A673 (cell line): ENCODE measurements at regions not wholly inside any gene's neighbourhood (a gene's known extent, or its start where the extent isn't known, plus 50 kb on each side); places are given as distances from the start of the nearest gene placed in this dataset.

Experiments
- BruUV-seq: library from RNA; stranded (reverse); fragments of 400-500 nt; replicated peaks from 2 replicates; lab custom pipeline; 2021; lab: Mats Ljungman, UMichigan
- CTCF ChIA-PET: fragments of 300-600 bp; sonication (Branson Sonifier 250); formaldehyde crosslinking; loops from one replicate; lab custom pipeline; 2022; ENCODE audit warnings: antibody characterized with exemption; lab: Charles Lee
- POLR2A ChIA-PET: fragments of 300-600 bp; sonication (Branson Sonifier 250); formaldehyde crosslinking; loops from one replicate; lab custom pipeline; 2022; ENCODE audit warnings: antibody characterized with exemption; ENCODE audit not compliant: low non-redundant PET; lab: Charles Lee
- DNase-seq: peaks from one replicate; pipeline ENCODE4 v3.0.0-alpha.2; 2015; ENCODE audit warnings: low spot score
- H3K27ac ChIP-seq: fragments of 200-600 bp; sonication (generic); 2 replicates; pipeline ENCODE4 v1.5.1; 2016; ENCODE audit warnings: mixed run types, low read depth, mild to moderate bottlenecking, mixed read lengths, antibody characterized with exemption, low read length; ENCODE audit not compliant: poor library complexity, severe bottlenecking
- H3K27me3 ChIP-seq: fragments of 200-600 bp; sonication (generic); replicated peaks from 2 replicates; pipeline ENCODE4 v1.6.1; 2017; ENCODE audit warnings: mixed run types, low read depth, mild to moderate bottlenecking, mixed read lengths, antibody characterized with exemption, low read length; ENCODE audit not compliant: insufficient read depth, poor library complexity
- H3K36me3 ChIP-seq: fragments of 200-600 bp; sonication (generic); 2 replicates; pipeline ENCODE4 v1.6.1; 2016; ENCODE audit warnings: mixed run types, mild to moderate bottlenecking, mixed read lengths, antibody characterized with exemption, low read length; ENCODE audit not compliant: insufficient read depth, poor library complexity, severe bottlenecking
- H3K4me1 ChIP-seq: fragments of 200-600 bp; sonication (generic); 2 replicates; pipeline ENCODE4 v1.6.1; 2017; ENCODE audit warnings: mixed run types, mild to moderate bottlenecking, mixed read lengths, antibody characterized with exemption, low read length; ENCODE audit not compliant: insufficient read depth, poor library complexity, severe bottlenecking
- H3K4me3 ChIP-seq: fragments of 200-600 bp; sonication (generic); 2 replicates; pipeline ENCODE4 v1.5.1; 2016; ENCODE audit warnings: low read depth, mixed run types, mild to moderate bottlenecking, mixed read lengths, low read length; ENCODE audit not compliant: poor library complexity, severe bottlenecking
- H3K9me3 ChIP-seq: fragments of 200-600 bp; sonication (generic); 2 replicates; pipeline ENCODE4 v1.6.1; 2016; ENCODE audit warnings: mixed run types, low read depth, mild to moderate bottlenecking, mixed read lengths, antibody characterized with exemption, low read length; ENCODE audit not compliant: poor library complexity, severe bottlenecking
- CTCF ChIP-seq: fragments of 300-800, 200-600 bp; sonication (generic); conservative IDR thresholded peaks from 2 replicates; pipeline ENCODE4 v1.5.1; 2017; ENCODE audit warnings: low read depth, mild to moderate bottlenecking, antibody characterized with exemption, low read length, moderate library complexity, mixed read lengths
- EZH2 ChIP-seq: fragments of 200-600 bp; sonication (generic); IDR thresholded peaks from 2 replicates; pipeline ENCODE4 v1.6.1; 2017; ENCODE audit warnings: borderline replicate concordance, low read depth, mild to moderate bottlenecking, mixed read lengths, antibody characterized with exemption, low read length; ENCODE audit not compliant: poor library complexity, severe bottlenecking
- intact Hi-C: fragments of 100-400 bp; cut with micrococcal nuclease; formaldehyde crosslinking; loops from one replicate; pipeline ENCODE4 v1.10.0; 2022; ENCODE audit not compliant: unreplicated experiment

DNA sequence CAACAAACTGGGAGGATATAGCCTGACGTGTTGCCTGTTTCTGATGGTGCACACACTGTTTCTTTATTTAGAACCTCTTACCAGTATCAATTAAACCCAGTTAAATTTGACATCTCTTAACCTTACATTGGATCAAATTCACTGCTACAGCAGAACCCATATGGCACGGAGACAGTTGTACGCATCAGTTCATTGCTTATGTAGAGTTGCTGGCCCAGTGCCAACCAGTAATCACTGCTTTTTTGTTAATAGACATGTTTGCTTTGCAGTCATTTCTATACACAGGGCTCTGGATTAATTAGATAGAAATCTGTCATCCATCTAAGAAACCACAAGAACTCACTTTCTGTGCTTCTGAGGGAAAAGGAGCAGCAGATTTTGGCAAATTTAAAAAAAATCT, 154.0 kb downstream of the RWDD3 start:
- POLR2A ChIA-PET = no interaction called here
- CTCF ChIA-PET = no interaction called here

GRCh38 chr1:95393434-95393833, 159.4 kb downstream of the RWDD3 start:
- Histone ChIP-seq H3K27me3 (peaks cover 18% of the 10 kb centered on the region), H3K27ac (no peak overlapping the region), H3K4me1 (no peaks in the 10 kb centered on the region), H3K4me3 (no peak overlapping the region), H3K9me3 (no peaks in the 10 kb centered on the region), H3K36me3 (no peaks in the 10 kb centered on the region)
- TF ChIP-seq EZH2 (no peak), CTCF (no peak)
- no peak for DNase-seq
- intact Hi-C loops = no loop called here
- POLR2A ChIA-PET = no interaction called here
- CTCF ChIA-PET = no interaction called here
- no TSS peak for BruUV-seq

More for the DNA sequence above, 154.0 kb downstream of the RWDD3 start:
- intact Hi-C loops = no loop called here
- Histone ChIP-seq H3K4me1 (no peaks in the 10 kb centered on the region), H3K27me3 (peaks cover 11% of the 10 kb centered on the region), H3K27ac (no peak overlapping the region), H3K4me3 (no peak overlapping the region), H3K36me3 (no peaks in the 10 kb centered on the region), H3K9me3 (no peaks in the 10 kb centered on the region)
- TF ChIP-seq CTCF = no peak
- no peak for TF ChIP-seq EZH2
- no peak for DNase-seq
- BruUV-seq = no TSS peak

- no peak for DNase-seq
- H3K9me3 ChIP-seq = no peaks in the 10 kb centered on the region
- CTCF ChIA-PET = no interaction called here
- BruUV-seq = no TSS peak
- peaks cover 26% of the 10 kb centered on the region for H3K27me3 ChIP-seq
- H3K4me3 ChIP-seq = no peak overlapping the region
- H3K36me3 ChIP-seq = no peaks in the 10 kb centered on the region
- POLR2A ChIA-PET = no interaction called here
- H3K4me1 ChIP-seq = no peaks in the 10 kb centered on the region
- TF ChIP-seq CTCF (no peak), EZH2 (no peak)
- intact Hi-C loops = no loop called here
- H3K27ac ChIP-seq = no peak overlapping the region
Observed at GRCh38 chr1:95396557-95396956, 162.5 kb downstream of the RWDD3 start.
